NT2/D1 (cell line): ENCODE measurements at regions not wholly inside any gene's neighbourhood (a gene's known extent, or its start where the extent isn't known, plus 50 kb on each side); places are given as distances from the start of the nearest gene placed in this dataset.

Source experiments
- DNase-seq: peaks from one replicate; pipeline ENCODE4 v3.0.0-alpha.2; 2011; ENCODE audit warnings: low read depth, low spot score
- H3K27me3 ChIP-seq: 2 replicates; pipeline ENCODE4 v1.6.0; 2011; ENCODE audit warnings: mild to moderate bottlenecking; ENCODE audit not compliant: insufficient read length, insufficient read depth
- H3K36me3 ChIP-seq: 2 replicates; pipeline ENCODE4 v1.6.1; 2011; ENCODE audit warnings: mild to moderate bottlenecking, low read length, mixed read lengths; ENCODE audit not compliant: insufficient read depth, insufficient read length
- H3K4me1 ChIP-seq: 2 replicates; pipeline ENCODE4 v1.5.1; 2011; ENCODE audit not compliant: insufficient read depth, insufficient read length
- H3K4me3 ChIP-seq: 2 replicates; pipeline ENCODE4 v1.5.1; 2011; ENCODE audit warnings: low read depth; ENCODE audit not compliant: insufficient read length
- H3K9ac ChIP-seq: 2 replicates; pipeline ENCODE4 v1.6.0; 2011; ENCODE audit warnings: low read depth; ENCODE audit not compliant: insufficient read length
- H3K9me3 ChIP-seq: 2 replicates; pipeline ENCODE4 v1.5.1; 2011; ENCODE audit warnings: mild to moderate bottlenecking, low read length; ENCODE audit not compliant: insufficient read depth
- SUZ12 ChIP-seq: IDR thresholded peaks from 2 replicates; pipeline ENCODE4 v1.6.1; 2011; ENCODE audit not compliant: insufficient read length, insufficient read depth; ENCODE audit errors: extremely low read depth
- YY1 ChIP-seq: IDR thresholded peaks from 2 replicates; pipeline ENCODE4 v1.6.1; 2011; ENCODE audit not compliant: insufficient read length, insufficient read depth
- ZNF274 ChIP-seq: IDR thresholded peaks from 2 replicates; pipeline ENCODE4 v1.6.1; 2011; ENCODE audit warnings: mild to moderate bottlenecking, low read depth, low read length

DNA sequence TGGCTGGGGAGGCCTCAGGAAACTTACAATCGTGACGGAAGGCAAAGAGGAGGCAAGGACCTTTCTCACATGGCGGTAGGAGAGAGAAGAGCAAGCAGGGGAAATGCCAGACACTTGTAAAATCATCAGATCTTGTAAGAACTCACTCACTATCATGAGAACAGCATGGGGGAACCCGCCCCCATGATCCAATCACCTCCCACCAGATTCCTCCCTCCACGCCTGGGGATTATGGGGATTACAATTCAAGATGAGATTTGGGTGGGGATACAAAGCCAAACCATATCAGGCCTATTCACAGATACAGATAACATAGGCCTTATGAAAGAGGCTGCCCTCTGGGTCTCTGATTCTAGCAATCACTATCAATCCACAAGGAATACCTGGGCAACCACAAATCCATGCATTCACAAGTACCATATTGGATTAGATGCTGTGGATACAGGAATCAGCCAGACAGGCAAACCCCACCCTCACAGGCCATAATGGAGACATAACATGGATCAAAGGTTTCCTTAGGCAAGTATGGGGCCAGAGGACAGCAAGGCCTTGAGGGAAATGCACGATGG, 284.9 kb downstream of the SOX9 start:
- Histone ChIP-seq H3K9ac (no peak overlapping the region), H3K36me3 (no peaks in the 10 kb centered on the region), H3K4me1 (no peaks in the 10 kb centered on the region), H3K9me3 (no peaks in the 10 kb centered on the region), H3K4me3 (no peak overlapping the region), H3K27me3 (no peaks in the 10 kb centered on the region)
- TF ChIP-seq ZNF274 (no peak), SUZ12 (no peak), YY1 (no peak)
- DNase-seq = no peak

DNA sequence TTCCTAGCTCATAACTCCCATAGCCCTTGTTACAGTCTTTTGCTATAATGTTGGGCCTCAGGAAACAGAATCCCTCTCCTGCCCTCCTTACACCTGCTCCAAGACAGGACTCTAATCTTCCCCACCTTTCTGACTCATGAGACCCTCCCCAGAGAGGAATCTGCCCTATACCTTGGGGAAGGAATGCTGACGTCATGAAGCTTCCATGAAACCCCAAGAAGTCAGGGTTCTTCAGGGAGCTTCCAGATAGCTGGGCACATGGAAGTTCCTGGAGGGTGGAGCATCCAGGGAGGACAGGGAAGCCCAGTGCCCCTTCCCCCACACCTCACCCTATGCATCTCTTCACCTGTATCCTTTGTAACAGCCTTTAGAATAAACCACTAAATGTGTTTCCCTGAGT, 285.7 kb downstream of the SOX9 start:
- Histone ChIP-seq H3K9ac (no peak overlapping the region), H3K9me3 (no peaks in the 10 kb centered on the region), H3K27me3 (no peaks in the 10 kb centered on the region), H3K4me3 (no peak overlapping the region), H3K4me1 (no peaks in the 10 kb centered on the region), H3K36me3 (no peaks in the 10 kb centered on the region)
- no peak for DNase-seq
- TF ChIP-seq SUZ12 (no peak), ZNF274 (no peak), YY1 (no peak)

DNA sequence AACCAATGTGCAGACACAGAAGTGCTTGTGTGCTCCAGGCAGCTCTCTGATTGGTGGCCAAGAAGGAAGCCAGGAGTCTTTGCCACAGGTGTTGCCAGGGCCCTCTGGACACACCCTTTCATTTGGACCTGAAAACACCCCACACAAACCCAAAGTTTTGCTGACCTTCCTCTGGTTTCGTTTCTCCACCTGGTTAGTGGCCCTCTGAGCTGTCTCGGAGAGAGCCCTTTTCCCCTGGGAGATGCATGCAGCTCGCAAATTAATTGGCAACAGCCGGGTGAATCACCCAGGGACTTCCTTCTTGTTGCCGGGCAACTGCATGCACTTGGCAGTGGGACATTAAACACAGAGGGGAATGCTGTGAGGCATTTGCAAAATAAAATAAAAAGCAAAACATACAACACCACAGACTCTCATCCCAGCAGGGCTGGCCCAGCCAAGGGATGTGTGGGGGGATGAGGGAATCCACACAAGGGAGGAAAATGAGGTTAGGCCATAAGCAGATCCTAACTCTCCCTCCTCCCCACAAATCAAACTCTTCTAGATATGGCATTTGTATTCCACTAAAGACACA, 286.6 kb downstream of the SOX9 start:
- H3K36me3 ChIP-seq = no peaks in the 10 kb centered on the region

DNA sequence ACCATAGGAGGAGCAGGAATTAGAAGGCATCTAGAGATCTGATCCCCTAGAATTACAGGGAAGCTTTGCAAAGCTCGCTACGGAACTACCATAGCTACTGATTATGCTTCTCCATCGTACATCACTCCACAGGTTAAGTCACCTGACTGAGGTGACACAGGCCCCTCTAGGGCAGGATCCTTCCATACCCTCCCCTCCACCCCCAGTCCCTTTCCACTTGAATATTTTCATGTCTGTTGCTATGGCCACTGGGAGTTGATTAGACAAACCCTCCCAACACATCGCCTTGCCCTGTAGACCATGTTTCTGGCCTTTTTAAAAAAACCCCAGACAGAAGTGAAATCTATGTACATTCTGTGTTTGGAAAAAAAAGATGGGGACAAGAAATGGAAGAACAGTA, 287.1 kb downstream of the SOX9 start:
- no peak overlapping the region for H3K9ac ChIP-seq
- no peaks in the 10 kb centered on the region for H3K4me1 ChIP-seq
- DNase-seq = no peak
- no peaks in the 10 kb centered on the region for H3K9me3 ChIP-seq
- no peak overlapping the region for H3K4me3 ChIP-seq
- H3K27me3 ChIP-seq = no peaks in the 10 kb centered on the region
- no peaks in the 10 kb centered on the region for H3K36me3 ChIP-seq
- no peak for TF ChIP-seq SUZ12
- TF ChIP-seq YY1 = no peak
- TF ChIP-seq ZNF274 = no peak

More for the DNA sequence above, 286.6 kb downstream of the SOX9 start:
- Histone ChIP-seq H3K9ac (no peak overlapping the region), H3K27me3 (no peaks in the 10 kb centered on the region), H3K9me3 (no peaks in the 10 kb centered on the region), H3K4me3 (no peak overlapping the region), H3K4me1 (no peaks in the 10 kb centered on the region)
- peak; percentile 20 for DNase-seq
- TF ChIP-seq YY1 (no peak), ZNF274 (no peak), SUZ12 (no peak)

DNA sequence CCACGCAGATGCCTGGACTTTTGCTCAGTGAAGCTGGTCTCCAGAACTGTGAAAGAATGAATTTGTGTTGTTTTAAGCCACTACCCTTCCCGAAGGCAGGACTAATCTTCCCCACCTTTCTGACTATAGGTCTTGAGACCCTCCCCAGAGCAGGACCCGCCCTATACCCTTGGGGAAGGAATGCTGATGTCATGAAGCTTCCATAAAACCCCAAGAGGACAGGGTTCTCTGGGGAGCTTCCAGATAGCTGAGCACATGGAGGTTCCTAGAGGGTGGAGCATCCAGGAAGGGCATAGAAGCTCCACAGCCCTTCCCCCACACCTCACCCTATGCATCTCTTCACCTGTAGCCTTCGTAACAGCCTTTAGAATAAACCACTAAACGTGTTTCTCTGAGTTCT, 287.8 kb downstream of the SOX9 start:
- H3K4me3 ChIP-seq = no peak overlapping the region
- H3K4me1 ChIP-seq = no peaks in the 10 kb centered on the region
- no peaks in the 10 kb centered on the region for H3K9me3 ChIP-seq
- DNase-seq = no peak
- H3K27me3 ChIP-seq = no peaks in the 10 kb centered on the region
- no peak overlapping the region for H3K9ac ChIP-seq
- TF ChIP-seq YY1 (no peak), SUZ12 (no peak), ZNF274 (no peak)
- H3K36me3 ChIP-seq = no peaks in the 10 kb centered on the region

DNA sequence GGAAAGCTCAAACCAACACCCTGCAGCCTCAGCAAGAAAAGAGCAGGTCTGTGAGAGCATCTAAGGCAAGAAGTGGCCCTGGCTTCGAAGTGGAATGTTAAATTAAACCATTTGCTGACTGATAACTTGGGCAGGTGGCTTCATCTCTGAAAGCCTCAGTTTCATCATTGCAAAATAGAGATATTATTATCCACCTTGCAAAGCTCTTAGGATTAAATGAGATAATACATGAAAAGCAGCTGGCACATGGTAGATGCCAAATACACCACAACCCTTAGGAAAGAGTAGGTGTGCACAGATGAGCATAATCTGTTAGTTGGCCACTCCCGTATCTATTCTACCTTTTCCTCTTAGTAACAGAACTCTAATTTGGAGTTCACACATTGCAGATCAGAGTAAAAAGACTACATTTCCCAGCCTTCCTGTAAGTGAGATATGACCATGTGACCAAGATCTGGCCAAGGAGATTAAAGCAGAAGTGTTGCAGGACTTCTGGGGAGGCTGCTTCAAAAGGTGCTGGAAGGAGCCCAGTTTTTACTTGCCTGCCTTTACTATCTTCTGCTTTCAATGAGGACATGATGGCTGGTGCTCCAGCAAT, 288.7 kb downstream of the SOX9 start:
- TF ChIP-seq YY1 (no peak), ZNF274 (no peak), SUZ12 (no peak)

DNA sequence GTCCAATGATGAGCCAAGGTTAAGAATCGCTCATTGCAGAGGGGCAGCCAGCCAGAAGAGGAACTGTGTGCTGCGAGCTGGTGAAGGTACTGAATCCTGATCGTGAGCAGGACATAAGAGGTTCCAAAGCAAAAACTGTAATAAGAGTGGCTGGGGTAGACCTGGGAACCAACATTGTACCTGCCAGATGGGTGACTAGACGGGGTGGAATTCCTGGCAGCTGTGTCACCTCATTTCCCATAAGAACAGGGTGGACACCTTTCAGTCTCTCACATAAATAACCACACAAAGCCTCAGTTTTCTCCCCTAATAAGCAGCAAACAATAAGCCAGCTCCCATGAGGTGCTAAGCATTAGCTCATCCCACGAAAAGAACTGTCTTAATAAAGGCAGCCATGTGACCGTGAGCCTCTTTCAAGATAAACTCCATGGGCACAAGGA, 290.3 kb downstream of the SOX9 start:
- H3K36me3 ChIP-seq = no peaks in the 10 kb centered on the region
- no peaks in the 10 kb centered on the region for H3K27me3 ChIP-seq
- H3K9ac ChIP-seq = no peak overlapping the region
- peaks cover 2% of the 10 kb centered on the region for H3K4me1 ChIP-seq
- no peak overlapping the region for H3K4me3 ChIP-seq
- no peaks in the 10 kb centered on the region for H3K9me3 ChIP-seq
- TF ChIP-seq SUZ12 = no peak
- TF ChIP-seq ZNF274 = no peak
- TF ChIP-seq YY1 = no peak
- no peak for DNase-seq

More for the DNA sequence above, 288.7 kb downstream of the SOX9 start:
- no peaks in the 10 kb centered on the region for H3K9me3 ChIP-seq
- no peaks in the 10 kb centered on the region for H3K36me3 ChIP-seq
- no peaks in the 10 kb centered on the region for H3K4me1 ChIP-seq
- H3K9ac ChIP-seq = no peak overlapping the region
- no peaks in the 10 kb centered on the region for H3K27me3 ChIP-seq
- H3K4me3 ChIP-seq = no peak overlapping the region
- no peak for DNase-seq
